ENCODE measurements at regions not wholly inside any gene's neighbourhood (a gene's known extent, or its start where the extent isn't known, plus 50 kb on each side); places are given as distances from the start of the nearest gene placed in this dataset.

DNA sequence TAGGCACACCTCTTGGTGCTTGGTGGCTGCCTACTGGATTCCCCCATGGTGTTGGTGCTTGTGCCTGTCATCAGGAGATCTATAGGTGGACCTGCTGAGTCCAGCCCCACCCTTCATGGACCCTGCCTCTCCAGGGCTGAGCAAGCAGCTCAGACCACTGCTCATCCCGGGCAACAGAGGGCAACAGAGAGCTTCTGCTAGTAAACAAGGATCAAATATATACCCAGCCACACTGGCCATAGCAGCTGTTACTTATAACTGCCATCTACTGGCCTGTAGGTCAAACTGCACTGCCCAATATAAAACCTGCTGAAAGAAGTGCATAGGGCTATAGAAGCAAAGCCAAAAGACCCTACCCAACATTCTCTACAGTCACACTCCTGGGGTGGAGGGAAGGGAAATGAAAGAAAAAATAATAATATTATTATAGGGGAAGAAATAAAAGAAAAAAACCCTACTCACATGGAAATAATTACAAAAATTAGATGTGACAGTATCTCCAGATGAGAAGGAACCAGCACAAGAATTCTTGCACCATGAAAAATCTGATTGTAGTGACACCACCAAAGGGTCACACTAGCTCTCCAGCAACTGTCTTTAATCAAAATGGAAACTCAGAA, 54.9 kb upstream of the ZNF800 start:
- no peak for TF ChIP-seq CBX5 (IDR thresholded peaks at IDR 0.05; ENCODE audit: low read depth, low read length)
- TF ChIP-seq TCF12 (IDR thresholded peaks at IDR 0.05; ENCODE audit: low read depth, low read length): peak; percentile 28; the same call in 1 of the 2 replicates
- TF ChIP-seq GABPA (IDR thresholded peaks at IDR 0.05; ENCODE audit: borderline replicate concordance, insufficient read depth, low read length): no peak
- TF ChIP-seq JUND (IDR thresholded peaks at IDR 0.05; ENCODE audit: low read length): 0 out of 2 replicates have a peak, but pooled peaks have one; percentile 10
- peak; percentile 66 to 99 (median 91) for TF ChIP-seq CTCF (IDR thresholded peaks at IDR 0.05; ENCODE audit: control extremely low read depth in 1 of 3, insufficient read depth in 1 of 3, low read depth in 1 of 3, low read length in 3 of 3)
- TF ChIP-seq RAD21 (IDR thresholded peaks at IDR 0.05 in 1 of 2, conservative IDR thresholded peaks at IDR 0.05 in 1 of 2; ENCODE audit: low read depth in 2 of 2, low read length in 2 of 2): peak; percentile 76 to 79
- 0 out of 2 replicates have a peak, but pooled peaks have one; percentile 48 for TF ChIP-seq YY1 (IDR thresholded peaks at IDR 0.05; ENCODE audit: low read depth, low read length)
- no peak overlapping the region for H3K4ac ChIP-seq (replicated peaks; ENCODE audit: insufficient read length, low read depth, low read length)
- no peaks in the 10 kb centered on the region; a peak in 1 of 8 replicates for H3K36me3 ChIP-seq (ENCODE audit: control insufficient read depth in 2 of 4, insufficient read depth in 4 of 4, low read length in 3 of 4)
- no peak overlapping the region for H2BK12ac ChIP-seq (ENCODE audit: low read depth, low read length)
- H2BK5ac ChIP-seq (ENCODE audit: low read depth, low read length): no peak overlapping the region
- no peak overlapping the region for H3K18ac ChIP-seq (ENCODE audit: extremely low read depth, low read length)
- H3K27ac ChIP-seq (ENCODE audit: low read depth, low read length): no peak overlapping the region
- H3K23ac ChIP-seq (ENCODE audit: insufficient read length): no peak overlapping the region
- no peaks in the 10 kb centered on the region for H3K4me1 ChIP-seq (replicated peaks in 1 of 4; ENCODE audit: control insufficient read depth in 3 of 4, insufficient read depth in 4 of 4, low read length in 3 of 4)
- WGBS, 2 experiments (ENCODE audit: extremely low coverage in 1 of 2, insufficient coverage in 1 of 2, insufficient read length in 1 of 2, insufficient replicate concordance in 2 of 2, low coverage in 1 of 2, low lambda C conversion rate in 2 of 2, missing lambda C conversion rate in 1 of 2): 6% methylated on average over 1 of the region's 1 CpG; no CpG with 5 or more reads in 1 of the 2 experiments
- no peak overlapping the region for H4K91ac ChIP-seq (replicated peaks; ENCODE audit: insufficient read length, low read length)
- H4K20me1 ChIP-seq (replicated peaks in 1 of 2; ENCODE audit: control insufficient read depth in 1 of 2, insufficient read depth in 2 of 2, low read length in 2 of 2): no peaks in the 10 kb centered on the region
- H3K4me2 ChIP-seq (ENCODE audit: insufficient read depth in 1 of 2, low read depth in 2 of 2, low read length in 2 of 2): no peak overlapping the region
- H2BK120ac ChIP-seq (replicated peaks; ENCODE audit: low read depth, low read length): no peak overlapping the region
- H3K14ac ChIP-seq (ENCODE audit: insufficient read length): no peak overlapping the region
- peak; percentile 64 to 67 for DNase-seq (ENCODE audit: low read depth in 1 of 2, low spot score in 2 of 2)
- POLR2A ChIA-PET (ENCODE audit: partially characterized antibody): no interaction called here
- H2AFZ ChIP-seq (ENCODE audit: low read length): no peak overlapping the region
- no peaks in the 10 kb centered on the region for H3K27me3 ChIP-seq (replicated peaks in 1 of 4; ENCODE audit: control insufficient read depth in 3 of 4, extremely low read depth in 1 of 4, insufficient read depth in 3 of 4, low read length in 3 of 4)
- CTCF ChIA-PET (ENCODE audit: partially characterized antibody): interaction anchor here (0.6 to 4.1 kb wide), 38 partner anchors 9 to 593 kb away, joined by 3 to 26 read pairs (median 4); partner anchors contain the start of gene ARF5
- no peak overlapping the region for H2AK5ac ChIP-seq (ENCODE audit: low read depth, low read length)
- no peak overlapping the region for H4K8ac ChIP-seq (ENCODE audit: extremely low read depth, insufficient read depth, low read length)
- H4K5ac ChIP-seq (ENCODE audit: insufficient read length, low read depth, low read length): no peak overlapping the region
- H3K9ac ChIP-seq (replicated peaks in 1 of 4; ENCODE audit: extremely low read depth in 1 of 4, low read depth in 3 of 4, low read length in 3 of 4): no peak overlapping the region
- no peak overlapping the region for H2BK15ac ChIP-seq (ENCODE audit: low read length)
- no peak overlapping the region for H2BK20ac ChIP-seq (ENCODE audit: low read length)
- no peaks in the 10 kb centered on the region for H3K79me1 ChIP-seq (ENCODE audit: low read depth, low read length)
- peaks cover 11 to 13% of the 10 kb centered on the region in 2 experiments for H3K9me3 ChIP-seq (ENCODE audit: insufficient read depth in 2 of 2, low read depth in 1 of 2, low read length in 1 of 2)
- H3K56ac ChIP-seq (replicated peaks; ENCODE audit: insufficient read length, low read depth, low read length): no peak overlapping the region
- no peaks in the 10 kb centered on the region for H3K79me2 ChIP-seq (ENCODE audit: control insufficient read depth in 1 of 2, insufficient read depth in 2 of 2, low read length in 2 of 2)
- H3K4me3 ChIP-seq (ENCODE audit: extremely low read depth in 1 of 4, insufficient read depth in 2 of 4, low read depth in 3 of 4, low read length in 4 of 4): no peak overlapping the region
- H3K23me2 ChIP-seq (ENCODE audit: low read depth, low read length): no peaks in the 10 kb centered on the region; the same call in 1 of the 2 replicates
- FAIRE-seq: peak; percentile 32
